Lung (tissue), 11 donors: ENCODE measurements at regions not wholly inside any gene's neighbourhood (a gene's known extent, or its start where the extent isn't known, plus 50 kb on each side); places are given as distances from the start of the nearest gene placed in this dataset.

Experiments used
- ATAC-seq: fragments of 200-7000 bp; cut with Tn5 transposase; one replicate; pipeline ENCODE4 v1.9.1; 2020; ENCODE audit warnings: moderate number of reproducible peaks; ENCODE audit not compliant: insufficient read depth, low FRiP score
- DNase-seq, 3 donors: peaks; one replicate each; pipeline ENCODE4 v3.0.0-alpha.2; 2013 to 2017
- H3K27ac ChIP-seq, 2 donors: one replicate each; pipeline ENCODE4 v1.5.1; 2013; ENCODE audit warnings: mild to moderate bottlenecking in 2 of 2, moderate library complexity in 2 of 2, control low read depth in 1 of 2, inconsistent platforms in 1 of 2, low read depth in 1 of 2, low read length in 1 of 2
- H3K27me3 ChIP-seq, 3 donors: one replicate each; pipeline ENCODE4 v1.5.1; 2013; ENCODE audit warnings: low read length in 2 of 3; ENCODE audit not compliant: control insufficient read depth in 3 of 3, insufficient read depth in 3 of 3
- H3K36me3 ChIP-seq, 4 donors: one replicate each; pipeline ENCODE4 v1.5.1; 2013; ENCODE audit warnings: low read length in 4 of 4, mild to moderate bottlenecking in 1 of 4, moderate library complexity in 1 of 4; ENCODE audit not compliant: control insufficient read depth in 4 of 4, insufficient read depth in 4 of 4
- H3K4me1 ChIP-seq, 5 donors: one replicate each; pipeline ENCODE4 v1.5.1; 2013; ENCODE audit warnings: low read length in 5 of 5, mild to moderate bottlenecking in 2 of 5, moderate library complexity in 1 of 5; ENCODE audit not compliant: control insufficient read depth in 5 of 5, insufficient read depth in 5 of 5
- H3K4me3 ChIP-seq: one replicate; pipeline ENCODE4 v1.5.1; 2013; ENCODE audit warnings: mild to moderate bottlenecking, control low read depth, moderate library complexity
- H3K9ac ChIP-seq, 2 donors: one replicate each; pipeline ENCODE4 v1.5.1; 2013; ENCODE audit warnings: low read length in 2 of 2, control low read depth in 1 of 2; ENCODE audit not compliant: insufficient read depth in 1 of 2
- H3K9me3 ChIP-seq, 4 donors: one replicate each; pipeline ENCODE4 v1.5.1; 2013; ENCODE audit warnings: low read length in 3 of 4, mild to moderate bottlenecking in 1 of 4, moderate library complexity in 1 of 4; ENCODE audit not compliant: control insufficient read depth in 4 of 4, insufficient read depth in 3 of 4
- CTCF ChIP-seq: IDR thresholded peaks from 2 replicates; pipeline ENCODE4 v1.5.1; 2012; ENCODE audit warnings: mild to moderate bottlenecking; ENCODE audit errors: control extremely low read depth, extremely low read depth
- WGBS, 2 donors: extraction: QIAGEN DNeasy Blood & Tissue Kit; methylation state at CpG; one replicate each; pipeline ENCODE4 v1.1.7; 2013; 5-methylcytosine and 5-hydroxymethylcytosine counted together
- donor health status: control.
- donor health status: control.
- donor health status: Bipolar disorder and iron deficiency.
- donor health status: healthy.
- donor health status: DM: yes; HTN: yes; CAD: no.

- DNase-seq: peak in 2 of 3 donors; percentile 15 to 34
- no peak for TF ChIP-seq CTCF
- H3K4me1 ChIP-seq: peaks cover 0 to 1% (median 0%) of the 10 kb centered on the region in 5 donors
- H3K4me3 ChIP-seq: no peak overlapping the region
- ATAC-seq: no peak
- no peak overlapping the region for H3K27ac ChIP-seq
- WGBS, 2 donors: 68 to 75% methylated on average over 6 of the region's 6 CpGs
- H3K27me3 ChIP-seq: no peaks in the 10 kb centered on the region
- no peaks in the 10 kb centered on the region for H3K9me3 ChIP-seq
- H3K36me3 ChIP-seq: peaks cover 0 to 1% (median 0%) of the 10 kb centered on the region in 4 donors
- H3K9ac ChIP-seq: no peak overlapping the region
These were observed 172.1 kb upstream of the ADAMTS9 start for GRCh38 chr3:64859625-64860535.

- DNase-seq (no peak), ATAC-seq (no peak)
- peaks cover 0 to 1% (median 0%) of the 10 kb centered on the region in 5 donors for H3K4me1 ChIP-seq
- TF ChIP-seq CTCF: no peak
- H3K9ac ChIP-seq: no peak overlapping the region
- 89 to 91% methylated on average over 3 of the region's 3 CpGs for WGBS, 2 donors
- H3K4me3 ChIP-seq: no peak overlapping the region
- H3K27me3 ChIP-seq: no peaks in the 10 kb centered on the region
- no peaks in the 10 kb centered on the region for H3K36me3 ChIP-seq
- H3K27ac ChIP-seq: no peak overlapping the region
- H3K9me3 ChIP-seq: no peaks in the 10 kb centered on the region
These were observed 169.2 kb upstream of the ADAMTS9 start for GRCh38 chr3:64856977-64857516.

- no peaks in the 10 kb centered on the region for H3K36me3 ChIP-seq
- no peak overlapping the region for H3K9ac ChIP-seq
- no peaks in the 10 kb centered on the region for H3K9me3 ChIP-seq
- WGBS, 2 donors: 87 to 93% methylated on average over 1 of the region's 1 CpG
- peaks cover 0 to 1% (median 0%) of the 10 kb centered on the region in 5 donors for H3K4me1 ChIP-seq
- H3K4me3 ChIP-seq: no peak overlapping the region
- no peak for TF ChIP-seq CTCF
- no peak for ATAC-seq
- no peak overlapping the region for H3K27ac ChIP-seq
- no peak for DNase-seq
- H3K27me3 ChIP-seq: no peaks in the 10 kb centered on the region
These were observed 168.3 kb upstream of the ADAMTS9 start for GRCh38 chr3:64856106-64856505.
